Neuronal stem cell (in vitro differentiated cells): ENCODE measurements at regions not wholly inside any gene's neighbourhood (a gene's known extent, or its start where the extent isn't known, plus 50 kb on each side); places are given as distances from the start of the nearest gene placed in this dataset.

Experiments
- DNase-seq: peaks from one replicate; pipeline ENCODE4 v3.0.0-alpha.2; 2013; ENCODE audit warnings: low spot score
- H2AFZ ChIP-seq: one replicate; pipeline ENCODE4 v1.6.1; 2013; ENCODE audit warnings: mild to moderate bottlenecking, low read length, inconsistent platforms
- H2AK5ac ChIP-seq: 2 replicates; pipeline ENCODE4 v1.6.1; 2013; ENCODE audit warnings: low read depth, mild to moderate bottlenecking, inconsistent platforms, low read length, moderate library complexity, mixed read lengths
- H2BK120ac ChIP-seq: 2 replicates; pipeline ENCODE4 v1.6.1; 2013; ENCODE audit warnings: low read depth, mild to moderate bottlenecking, inconsistent platforms, low read length, moderate library complexity, mixed read lengths
- H2BK12ac ChIP-seq: one replicate; pipeline ENCODE4 v1.6.1; 2013; ENCODE audit warnings: low read length, inconsistent platforms
- H2BK15ac ChIP-seq: 2 replicates; pipeline ENCODE4 v1.6.1; 2013; ENCODE audit warnings: mild to moderate bottlenecking, low read length, inconsistent platforms, mixed read lengths
- H2BK5ac ChIP-seq: one replicate; pipeline ENCODE4 v1.6.1; 2013; ENCODE audit warnings: inconsistent platforms, mild to moderate bottlenecking, low read length, moderate library complexity
- H3K14ac ChIP-seq: one replicate; pipeline ENCODE4 v1.6.1; 2013; ENCODE audit warnings: low read length, inconsistent platforms
- H3K18ac ChIP-seq: 2 replicates; pipeline ENCODE4 v1.6.1; 2013; ENCODE audit warnings: low read length, inconsistent platforms
- H3K23ac ChIP-seq: 2 replicates; pipeline ENCODE4 v1.6.1; 2013; ENCODE audit warnings: low read depth, mild to moderate bottlenecking, mixed read lengths, low read length, inconsistent platforms; ENCODE audit not compliant: poor library complexity
- H3K27ac ChIP-seq: replicated peaks from 3 replicates; pipeline ENCODE4 v1.5.1; 2013; ENCODE audit warnings: low read length, inconsistent platforms
- H3K27me3 ChIP-seq, 3 experiments: 2 replicates each; pipeline ENCODE4 v1.6.1; 2013; ENCODE audit warnings: low read length in 3 of 3, mild to moderate bottlenecking in 2 of 3, inconsistent platforms in 1 of 3, low read depth in 1 of 3, mixed read lengths in 1 of 3, moderate library complexity in 1 of 3; ENCODE audit not compliant: control insufficient read depth in 3 of 3, insufficient read depth in 3 of 3
- H3K36me3 ChIP-seq, 2 donors: replicated peaks in 1 of 2; 2 replicates each; pipeline ENCODE4 v1.6.1; 2013; ENCODE audit warnings: low read length in 2 of 2; ENCODE audit not compliant: control insufficient read depth in 2 of 2, insufficient read depth in 2 of 2
- H3K4ac ChIP-seq: 2 replicates; pipeline ENCODE4 v1.6.1; 2013; ENCODE audit warnings: inconsistent platforms, mild to moderate bottlenecking, low read length, moderate library complexity
- H3K4me1 ChIP-seq, 2 donors: 1 replicate in 1 of 2; 2 replicates in 1 of 2; pipeline ENCODE4 v1.6.1; 2013; ENCODE audit warnings: low read length in 2 of 2, low read depth in 1 of 2; ENCODE audit not compliant: control insufficient read depth in 2 of 2, insufficient read depth in 1 of 2
- H3K4me2 ChIP-seq: one replicate; pipeline ENCODE4 v1.6.1; 2013; ENCODE audit warnings: mild to moderate bottlenecking, low read length, inconsistent platforms; ENCODE audit not compliant: insufficient read depth, poor library complexity, severe bottlenecking
- H3K4me3 ChIP-seq, 2 donors: 2 replicates each; pipeline ENCODE4 v1.5.1; 2013; ENCODE audit warnings: low read length in 2 of 2, mild to moderate bottlenecking in 2 of 2, inconsistent platforms in 1 of 2, moderate library complexity in 1 of 2
- H3K79me1 ChIP-seq: one replicate; pipeline ENCODE4 v1.6.1; 2013; ENCODE audit warnings: low read depth, mild to moderate bottlenecking, inconsistent platforms, low read length, moderate library complexity
- H3K9ac ChIP-seq: one replicate; pipeline ENCODE4 v1.6.1; 2013; ENCODE audit warnings: mild to moderate bottlenecking, low read depth, low read length, inconsistent platforms; ENCODE audit not compliant: poor library complexity
- H3K9me3 ChIP-seq, 2 donors: replicated peaks in 1 of 2; 2 replicates each; pipeline versions ENCODE3 to v1.6.1; 2013; ENCODE audit warnings: low read length in 2 of 2, mild to moderate bottlenecking in 2 of 2, inconsistent platforms in 1 of 2, low read depth in 1 of 2, mixed read lengths in 1 of 2, moderate library complexity in 1 of 2; ENCODE audit not compliant: control insufficient read depth in 2 of 2, insufficient read depth in 1 of 2
- H4K8ac ChIP-seq: one replicate; pipeline ENCODE4 v1.6.1; 2013; ENCODE audit warnings: low read depth, mild to moderate bottlenecking, inconsistent platforms, low read length, moderate library complexity
- H4K91ac ChIP-seq: one replicate; pipeline ENCODE4 v1.6.1; 2013; ENCODE audit warnings: low read length, low read depth, mild to moderate bottlenecking, inconsistent platforms; ENCODE audit not compliant: poor library complexity
- WGBS, 2 donors: extraction: QIAGEN DNeasy Blood & Tissue Kit; methylation state at CpG; one replicate each; pipeline ENCODE4 v1.1.7; 2013; ENCODE audit warnings: missing lambda C conversion rate in 2 of 2, mixed read lengths in 1 of 2; ENCODE audit not compliant: insufficient read length in 2 of 2, insufficient replicate concordance in 1 of 2; ENCODE audit errors: extremely low coverage in 2 of 2; 5-methylcytosine and 5-hydroxymethylcytosine counted together

DNA sequence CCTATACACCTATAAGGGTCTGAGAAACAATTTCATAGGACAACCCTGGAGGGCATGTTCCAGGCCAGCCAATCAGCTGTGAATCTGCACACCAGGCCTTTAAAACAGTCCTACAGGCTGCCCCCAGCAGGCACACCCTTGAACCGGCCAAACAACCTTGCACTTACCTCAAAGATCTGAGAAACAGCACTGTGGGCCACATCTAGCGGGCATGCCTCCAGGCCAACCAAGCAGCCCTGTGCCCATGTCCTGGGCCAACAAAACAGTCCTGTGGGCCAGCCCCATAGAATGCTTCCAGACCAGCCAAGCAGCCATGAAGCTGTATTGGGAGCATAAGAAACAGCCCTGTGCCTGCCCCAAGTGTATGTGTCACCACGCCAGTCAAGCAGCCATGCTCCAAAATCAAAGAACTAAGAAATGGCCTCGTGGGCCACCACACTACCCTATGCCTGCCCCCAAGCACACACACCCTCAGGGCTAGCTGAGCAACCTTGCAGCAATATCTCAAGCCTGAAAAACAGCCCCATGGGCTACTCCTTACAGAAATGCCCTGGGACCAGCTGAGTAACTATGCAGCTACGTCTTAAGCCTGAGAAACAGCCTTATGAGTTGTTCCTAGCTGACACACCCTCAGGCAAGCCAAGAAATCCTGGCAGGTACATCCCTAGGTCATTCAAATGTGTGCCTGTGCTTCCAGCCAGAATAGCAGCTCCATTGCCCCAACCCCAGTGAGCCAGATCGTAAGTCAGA lies 2243.8 kb upstream of the C9orf72 start:
- H3K27ac ChIP-seq, result no peak overlapping the region
- H2BK120ac ChIP-seq, result no peak overlapping the region
- H3K27me3 ChIP-seq, result no peaks in the 10 kb centered on the region
- H3K4me1 ChIP-seq, result no peaks in the 10 kb centered on the region
- H4K91ac ChIP-seq, result no peak overlapping the region
- no peak overlapping the region for H3K9ac ChIP-seq
- no peaks in the 10 kb centered on the region for H3K9me3 ChIP-seq
- no peak overlapping the region for H3K4me2 ChIP-seq
- H2BK12ac ChIP-seq, result no peak overlapping the region
- H2BK15ac ChIP-seq, result no peak overlapping the region
- no peaks in the 10 kb centered on the region for H3K79me1 ChIP-seq
- no peak overlapping the region for H2AK5ac ChIP-seq
- no peak overlapping the region for H3K14ac ChIP-seq
- no peak overlapping the region for H2BK5ac ChIP-seq
- H3K23ac ChIP-seq, result no peak overlapping the region
- no CpG with 5 or more reads among the region's 6 CpGs for WGBS, 2 donors
- H3K4ac ChIP-seq, result no peak overlapping the region
- H4K8ac ChIP-seq, result no peak overlapping the region
- H2AFZ ChIP-seq, result no peak overlapping the region
- DNase-seq, result no peak
- H3K4me3 ChIP-seq, result peak overlapping the region in 1 of 2 donors; percentile 47
- no peaks in the 10 kb centered on the region for H3K36me3 ChIP-seq
- no peak overlapping the region for H3K18ac ChIP-seq

DNA sequence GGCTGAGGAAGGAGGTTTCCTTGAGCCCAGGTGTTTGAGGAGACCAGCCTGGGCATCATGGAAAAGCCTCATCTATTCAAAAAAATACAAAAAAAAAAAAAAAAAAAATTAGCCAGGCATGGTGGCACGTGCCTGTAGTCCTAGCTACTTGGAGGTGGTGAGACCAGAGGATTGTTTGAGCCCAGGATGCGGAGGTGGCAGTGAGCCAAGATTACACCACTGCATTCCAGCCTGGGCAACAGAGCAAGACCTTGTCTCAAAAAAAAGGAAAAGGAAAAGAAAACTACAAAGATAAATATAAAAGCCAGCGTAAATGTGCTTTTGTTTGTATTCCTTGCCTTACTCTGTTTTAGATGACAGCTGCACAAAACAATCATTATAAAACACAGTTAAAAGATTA lies 2249.2 kb upstream of the C9orf72 start:
- DNase-seq, result no peak
- H2BK5ac ChIP-seq, result no peak overlapping the region
- no peak overlapping the region for H2AK5ac ChIP-seq
- no peak overlapping the region for H4K8ac ChIP-seq
- H3K4ac ChIP-seq, result no peak overlapping the region
- H4K91ac ChIP-seq, result no peak overlapping the region
- no peak overlapping the region for H3K4me3 ChIP-seq
- no CpG with 5 or more reads among the region's 3 CpGs for WGBS, 2 donors
- no peak overlapping the region for H3K18ac ChIP-seq
- no peak overlapping the region for H2BK120ac ChIP-seq
- no peak overlapping the region for H3K23ac ChIP-seq
- H2BK12ac ChIP-seq, result no peak overlapping the region
- no peak overlapping the region for H2AFZ ChIP-seq
- no peak overlapping the region for H2BK15ac ChIP-seq
- H3K9ac ChIP-seq, result no peak overlapping the region
- no peak overlapping the region for H3K27ac ChIP-seq
- no peaks in the 10 kb centered on the region for H3K27me3 ChIP-seq
- H3K9me3 ChIP-seq, result no peaks in the 10 kb centered on the region
- H3K4me1 ChIP-seq, result no peaks in the 10 kb centered on the region
- no peaks in the 10 kb centered on the region for H3K79me1 ChIP-seq
- no peak overlapping the region for H3K4me2 ChIP-seq
- H3K14ac ChIP-seq, result no peak overlapping the region
- no peaks in the 10 kb centered on the region for H3K36me3 ChIP-seq

DNA sequence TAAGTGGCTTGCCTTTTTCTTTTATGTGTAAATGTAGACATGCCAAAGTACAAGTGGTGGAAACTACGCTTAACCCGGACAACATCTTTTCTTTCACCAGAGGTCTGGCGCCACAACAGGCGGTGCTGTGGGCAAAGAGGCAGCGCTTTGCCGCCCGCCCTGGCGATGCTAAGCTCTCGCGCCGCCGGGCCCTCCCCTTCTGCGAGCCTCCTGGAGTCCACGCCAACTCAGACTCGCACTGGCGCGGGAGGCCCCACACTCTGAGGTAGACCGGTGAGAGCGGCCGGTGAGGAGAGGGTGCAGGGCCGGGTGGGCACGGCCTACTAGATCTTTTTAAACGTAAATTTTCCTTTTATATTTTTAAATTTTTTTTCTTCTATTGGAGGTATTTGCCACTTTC lies 2253.1 kb upstream of the C9orf72 start:
- no peak overlapping the region for H3K4me3 ChIP-seq
- H2AK5ac ChIP-seq, result no peak overlapping the region
- no peak overlapping the region for H2BK120ac ChIP-seq

DNA sequence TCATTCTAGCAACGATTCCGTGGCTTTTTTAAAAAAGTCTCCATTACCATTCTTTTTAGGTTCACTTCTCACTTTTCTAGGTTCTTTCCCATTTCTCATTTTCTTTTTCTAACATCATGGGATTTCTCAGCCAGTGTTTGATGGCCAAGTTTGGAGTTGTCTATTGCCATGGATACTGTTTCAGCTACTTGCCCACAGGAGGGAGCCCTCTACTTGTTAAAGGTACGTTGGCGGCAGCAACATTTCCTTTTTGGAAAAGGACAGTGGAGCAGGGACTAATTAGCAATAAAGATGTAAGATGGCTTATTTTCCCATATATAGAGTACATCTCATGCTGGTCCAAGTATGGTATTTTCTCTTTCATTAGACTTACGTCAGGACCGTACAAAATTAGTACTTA lies 2257.5 kb upstream of the C9orf72 start:
- peak; percentile 38 for DNase-seq
- Histone ChIP-seq H3K4me3 (no peak overlapping the region), H3K27me3 (no peaks in the 10 kb centered on the region), H3K23ac (no peak overlapping the region), H3K18ac (no peak overlapping the region), H3K79me1 (no peaks in the 10 kb centered on the region), H2BK12ac (no peak overlapping the region), H3K14ac (no peak overlapping the region), H4K8ac (no peak overlapping the region), H3K4ac (no peak overlapping the region), H3K27ac (no peak overlapping the region), H3K36me3 (no peaks in the 10 kb centered on the region), H2AK5ac (no peak overlapping the region), H3K4me2 (no peak overlapping the region), H2BK120ac (no peak overlapping the region), H3K9me3 (peaks cover 0 to 2% of the 10 kb centered on the region in 2 donors), H3K9ac (no peak overlapping the region), H3K4me1 (no peaks in the 10 kb centered on the region), H2AFZ (no peak overlapping the region), H4K91ac (no peak overlapping the region), H2BK15ac (no peak overlapping the region), H2BK5ac (no peak overlapping the region)
- whole genome bisulfite sequencing, 2 donors, result no CpG with 5 or more reads among the region's 6 CpGs

More for the DNA sequence above, 2253.1 kb upstream of the C9orf72 start:
- Histone ChIP-seq H4K91ac (no peak overlapping the region), H3K23ac (no peak overlapping the region), H3K79me1 (no peaks in the 10 kb centered on the region), H3K27ac (no peak overlapping the region), H2AFZ (no peak overlapping the region), H3K36me3 (no peaks in the 10 kb centered on the region), H3K4me2 (no peak overlapping the region), H4K8ac (no peak overlapping the region), H2BK15ac (no peak overlapping the region), H3K18ac (no peak overlapping the region), H3K9me3 (peaks cover 0 to 2% of the 10 kb centered on the region in 2 donors), H2BK12ac (no peak overlapping the region), H3K27me3 (no peaks in the 10 kb centered on the region), H3K4ac (no peak overlapping the region), H3K4me1 (no peaks in the 10 kb centered on the region), H3K9ac (no peak overlapping the region), H3K14ac (no peak overlapping the region), H2BK5ac (no peak overlapping the region)
- WGBS, 2 donors, result no CpG with 5 or more reads among the region's 23 CpGs
- DNase-seq, result no peak
